HG02981 (cell line): ENCODE measurements at regions not wholly inside any gene's neighbourhood (a gene's known extent, or its start where the extent isn't known, plus 50 kb on each side); places are given as distances from the start of the nearest gene placed in this dataset.

Experiments used
- ATAC-seq: cut with Tn5 transposase; IDR thresholded peaks from one replicate; pipeline ENCODE4 v1.9.1; 2021; ENCODE audit warnings: mild to moderate bottlenecking, moderate library complexity; ENCODE audit not compliant: unreplicated experiment

GRCh38 chr4:159443975-159444374 lies 341.1 kb downstream of the RAPGEF2 start:
- ATAC-seq: no peak

GRCh38 chr4:159444678-159445077 lies 341.8 kb downstream of the RAPGEF2 start:
- no peak for ATAC-seq

DNA sequence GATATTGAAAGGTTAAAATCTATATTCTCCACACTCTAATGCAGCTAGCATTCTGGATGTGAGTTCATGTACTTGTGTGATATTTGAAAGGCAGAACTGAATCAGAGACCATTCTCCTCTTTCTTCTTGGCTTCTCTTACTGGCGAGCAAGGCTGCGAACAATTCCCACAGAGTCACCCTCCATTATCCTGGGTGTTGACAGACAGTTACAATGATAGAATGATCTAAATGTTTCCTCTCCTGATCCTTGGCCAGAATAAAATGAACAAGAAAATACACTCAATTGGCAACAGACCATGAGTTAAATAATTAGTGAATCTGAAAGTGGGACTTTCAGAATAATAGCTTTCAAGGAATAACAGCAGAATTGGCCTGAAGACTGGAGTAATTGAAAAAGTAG lies 342.8 kb downstream of the RAPGEF2 start:
- ATAC-seq: no peak

- ATAC-seq: peak; percentile 98
These were observed 343.5 kb downstream of the RAPGEF2 start for GRCh38 chr4:159446266-159446976.

GRCh38 chr4:159447296-159447695 lies 344.4 kb downstream of the RAPGEF2 start:
- ATAC-seq: no peak

- no peak for ATAC-seq
These were observed 348.1 kb downstream of the RAPGEF2 start for GRCh38 chr4:159451006-159451405.

DNA sequence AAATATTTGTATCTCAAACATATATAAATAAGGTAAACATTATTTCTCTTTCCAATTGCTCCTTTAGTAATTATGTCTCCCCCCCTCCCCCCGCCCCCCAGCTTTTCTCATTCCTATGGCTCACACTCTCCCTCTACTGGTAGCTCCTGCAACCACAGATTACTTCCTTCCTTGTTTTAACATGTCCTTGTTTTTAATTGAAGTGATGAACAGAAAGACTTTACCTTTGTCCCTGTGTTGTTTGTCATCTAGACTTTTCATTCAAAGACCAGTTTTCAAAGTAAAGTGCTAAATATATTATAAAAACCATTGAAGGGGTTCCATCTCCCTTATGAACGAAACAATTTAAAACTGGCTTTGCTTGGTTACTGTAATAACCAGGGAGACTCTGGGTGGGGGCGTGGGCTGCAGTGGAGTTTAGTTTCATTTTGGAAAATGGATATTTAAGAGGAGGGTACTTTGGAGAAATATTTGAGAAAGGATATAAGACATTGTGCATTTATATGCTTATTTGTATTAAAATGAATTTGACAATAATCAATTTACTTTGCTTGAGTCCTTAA lies 352.9 kb downstream of the RAPGEF2 start:
- peak; percentile 71 for ATAC-seq

DNA sequence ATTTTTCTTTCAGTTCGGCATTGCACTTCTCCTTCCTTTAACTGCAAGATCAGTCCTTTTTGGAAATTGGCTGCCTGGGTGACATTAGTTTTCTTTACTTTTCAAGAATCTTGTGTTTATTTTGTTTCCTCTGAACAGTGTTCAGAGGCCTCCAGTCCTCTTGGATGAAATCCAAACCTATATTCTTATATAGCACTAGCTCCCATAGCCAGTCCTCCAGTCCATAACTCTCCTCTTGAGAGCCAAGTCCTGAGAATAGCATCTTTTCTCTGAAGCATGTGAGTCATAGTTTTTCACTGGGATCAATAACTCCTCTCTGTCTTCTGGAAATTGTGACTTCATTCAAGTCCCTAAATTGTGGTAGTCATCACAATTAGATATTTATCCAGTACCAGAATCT lies 357.5 kb downstream of the RAPGEF2 start:
- no peak for ATAC-seq

DNA sequence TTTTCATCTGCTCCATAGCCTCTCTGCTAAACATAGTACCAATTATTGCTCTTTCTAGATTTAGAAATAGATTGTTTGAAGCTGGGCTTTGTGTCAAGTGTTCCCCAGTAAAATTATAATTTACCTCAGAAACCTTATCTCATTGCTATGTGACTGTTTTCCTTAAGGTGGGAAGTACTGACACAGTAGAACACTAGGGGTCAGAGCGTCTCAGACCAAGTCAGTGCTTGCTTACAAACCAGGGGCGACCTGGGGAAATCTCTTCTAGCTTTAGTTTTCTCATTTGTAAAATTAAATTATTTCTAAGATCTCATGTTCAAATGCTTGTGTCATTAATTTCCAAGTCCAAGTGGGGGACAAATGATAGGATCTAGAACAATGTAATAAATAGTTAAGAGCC lies 360.4 kb downstream of the RAPGEF2 start:
- no peak for ATAC-seq

DNA sequence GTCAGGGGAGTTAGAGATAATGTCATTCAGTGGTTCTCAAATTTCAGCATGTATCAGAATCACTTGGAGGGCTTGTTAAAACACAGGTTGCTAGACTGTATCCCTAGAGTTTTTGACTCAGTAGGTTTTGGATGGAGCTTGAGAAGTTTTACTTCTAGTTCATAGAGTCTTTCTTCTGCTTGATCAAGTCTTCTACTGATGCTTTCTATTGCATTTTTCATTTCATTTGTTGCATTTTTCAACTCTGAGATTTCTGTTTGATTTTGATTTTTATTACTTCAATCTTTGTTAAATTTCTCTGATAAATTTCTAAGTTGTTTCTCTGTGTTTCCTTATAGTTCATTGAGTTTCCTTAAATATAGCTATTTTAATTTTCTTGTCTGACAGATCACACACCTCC lies 361.4 kb downstream of the RAPGEF2 start:
- ATAC-seq: no peak

- no peak for ATAC-seq
These were observed 374.0 kb downstream of the RAPGEF2 start for GRCh38 chr4:159476886-159477285.

DNA sequence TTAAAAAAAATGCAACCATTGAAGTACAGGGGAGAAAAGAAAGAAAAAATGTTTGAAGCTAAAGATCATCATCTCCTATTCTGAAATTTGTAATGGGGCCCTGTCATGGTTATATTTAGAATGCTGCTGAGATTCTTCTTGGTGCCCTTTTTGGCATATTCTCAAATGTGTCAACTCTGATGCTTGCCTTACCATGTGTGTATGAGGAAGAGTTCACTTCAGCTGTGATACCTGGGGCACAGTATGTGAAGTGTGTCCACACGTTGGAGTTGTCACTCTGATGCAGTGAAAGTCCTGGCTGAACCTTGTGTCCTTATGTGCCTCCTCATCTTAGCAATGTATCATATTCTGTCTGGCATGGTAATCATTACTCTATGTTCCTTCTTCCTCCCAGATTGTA lies 377.9 kb downstream of the RAPGEF2 start:
- no peak for ATAC-seq

DNA sequence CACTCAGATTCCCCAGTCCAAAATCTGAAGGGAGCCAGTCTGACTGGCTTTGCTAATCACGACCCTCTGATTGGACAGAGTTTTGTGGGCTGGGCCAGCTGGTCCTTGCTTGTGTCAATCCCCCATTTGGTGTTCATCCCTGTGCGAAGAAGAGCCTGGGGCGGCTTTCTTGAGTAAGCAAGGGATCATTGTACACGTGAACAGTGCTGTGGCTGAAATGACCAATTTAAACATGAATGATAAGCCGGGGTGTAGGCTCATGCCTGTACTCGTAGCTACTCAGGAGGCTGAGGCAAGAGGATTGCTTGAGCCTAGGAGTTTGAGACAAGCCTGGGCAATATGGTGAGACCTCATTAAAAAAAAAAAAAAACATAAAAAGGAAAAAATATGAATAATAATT lies 379.1 kb downstream of the RAPGEF2 start:
- no peak for ATAC-seq

GRCh38 chr4:159483110-159483781 lies 380.4 kb downstream of the RAPGEF2 start:
- no peak for ATAC-seq

- ATAC-seq: no peak
These were observed 381.2 kb downstream of the RAPGEF2 start for GRCh38 chr4:159483782-159484741.

GRCh38 chr4:159484864-159485263 lies 382.0 kb downstream of the RAPGEF2 start:
- no peak for ATAC-seq

GRCh38 chr4:159487284-159487747 lies 384.4 kb downstream of the RAPGEF2 start:
- ATAC-seq: peak; percentile 96

- no peak for ATAC-seq
These were observed 386.8 kb downstream of the RAPGEF2 start for GRCh38 chr4:159489646-159490045.

DNA sequence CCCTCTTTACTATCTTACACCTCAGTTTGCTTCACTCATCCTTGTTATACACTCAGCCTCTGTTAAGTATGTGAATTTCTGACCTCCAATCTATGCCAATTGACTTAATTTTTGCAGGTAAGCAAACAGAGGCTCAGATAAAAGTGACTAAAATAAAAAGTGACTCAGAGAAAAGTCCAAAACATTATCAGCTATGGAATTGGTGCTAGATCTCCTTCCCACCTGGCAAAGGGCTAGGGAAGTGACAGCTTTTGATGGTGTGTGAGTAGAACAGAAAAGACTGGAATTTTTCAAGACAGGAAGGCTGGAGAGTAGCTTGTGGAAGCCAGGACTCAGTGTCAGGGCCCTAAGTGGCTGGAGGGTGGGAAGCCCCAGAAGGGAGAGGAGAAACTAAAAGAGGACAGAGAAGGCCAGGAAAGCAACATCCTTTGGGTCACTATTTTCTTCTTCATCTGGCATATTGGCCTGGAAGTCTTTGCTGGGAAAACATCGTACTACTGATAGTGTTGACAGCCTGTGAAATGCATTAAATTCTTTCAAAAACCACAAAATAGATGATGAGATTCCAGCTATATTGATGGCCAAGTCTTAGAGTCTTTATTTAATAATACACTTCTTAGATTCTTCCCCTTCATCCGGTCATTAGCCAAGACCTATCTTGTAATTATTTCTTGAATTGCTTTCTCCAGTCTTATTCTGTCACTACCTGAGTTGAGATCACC lies 392.8 kb downstream of the RAPGEF2 start:
- no peak for ATAC-seq

- ATAC-seq: no peak
These were observed 393.4 kb downstream of the RAPGEF2 start for GRCh38 chr4:159496248-159496647.
